ENCODE measurements at regions not wholly inside any gene's neighbourhood (a gene's known extent, or its start where the extent isn't known, plus 50 kb on each side); places are given as distances from the start of the nearest gene placed in this dataset.
"Not testable (repeated sequence)": the region's sequence is repeated elsewhere in the genome, so short reads cannot be mapped to it uniquely, and the experiment has no call there.

- no peak for DNase-seq (ENCODE audit: extremely low read depth, low read depth)
- TF ChIP-seq CTCF (IDR thresholded peaks at IDR 0.05; ENCODE audit: low read depth, low read length) = no peak
Observed at GRCh38 chr1:217981430-217981829, 303.7 kb upstream of the RRP15 start.

DNA sequence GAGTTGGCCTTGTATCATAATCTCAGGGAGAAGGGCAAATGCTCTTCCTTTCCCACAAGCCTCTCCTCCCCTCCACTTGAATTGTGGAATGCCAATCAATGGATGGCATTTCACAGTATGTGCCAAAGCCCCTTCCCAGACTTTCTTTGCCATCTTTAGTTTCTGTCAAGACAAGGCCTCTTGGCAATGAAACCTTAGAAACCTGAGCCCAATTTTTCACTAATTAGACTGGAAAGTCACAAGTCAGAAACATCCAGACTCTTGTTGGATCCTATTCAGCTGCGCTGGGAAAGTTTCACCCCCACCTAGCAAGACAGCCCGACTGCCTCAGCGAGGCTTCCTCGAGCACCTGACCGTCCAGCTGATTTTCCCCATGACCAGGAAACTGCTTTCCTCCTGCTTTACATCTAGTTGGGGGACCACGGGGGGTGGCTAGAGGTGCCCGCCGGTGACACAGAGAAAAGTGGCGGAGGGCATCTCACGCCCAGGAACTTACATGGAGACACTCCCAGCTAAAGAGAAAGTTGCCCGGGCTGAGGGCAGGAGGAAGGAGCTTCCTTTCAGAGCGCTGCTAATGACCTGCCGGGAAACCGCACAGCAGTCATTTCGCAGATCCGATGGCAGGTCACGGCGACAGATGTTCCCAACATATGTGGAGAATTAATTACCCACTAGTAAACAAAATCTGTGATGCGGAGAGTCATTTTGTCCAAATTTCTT lies 302.6 kb upstream of the RRP15 start:
- TF ChIP-seq CTCF (IDR thresholded peaks at IDR 0.05; ENCODE audit: low read depth, low read length) = no peak
- DNase-seq (ENCODE audit: extremely low read depth, low read depth) = no peak

GRCh38 chr1:217983051-217983375 lies 302.1 kb upstream of the RRP15 start:
- DNase-seq (ENCODE audit: extremely low read depth, low read depth) = no peak
- TF ChIP-seq CTCF (IDR thresholded peaks at IDR 0.05; ENCODE audit: low read depth, low read length) = no peak

- TF ChIP-seq CTCF (IDR thresholded peaks at IDR 0.05; ENCODE audit: low read depth, low read length) = no peak
- DNase-seq (ENCODE audit: extremely low read depth, low read depth) = no peak
Observed at GRCh38 chr1:217985641-217986040, 299.5 kb upstream of the RRP15 start.

- DNase-seq (ENCODE audit: extremely low read depth, low read depth) = no peak
- no peak for TF ChIP-seq CTCF (IDR thresholded peaks at IDR 0.05; ENCODE audit: low read depth, low read length)
Observed at GRCh38 chr1:217989510-217989909, 295.6 kb upstream of the RRP15 start.

- TF ChIP-seq CTCF (IDR thresholded peaks at IDR 0.05; ENCODE audit: low read depth, low read length) = no peak
- DNase-seq (ENCODE audit: extremely low read depth, low read depth) = no peak
Observed at GRCh38 chr1:217993439-217993838, 291.7 kb upstream of the RRP15 start.

DNA sequence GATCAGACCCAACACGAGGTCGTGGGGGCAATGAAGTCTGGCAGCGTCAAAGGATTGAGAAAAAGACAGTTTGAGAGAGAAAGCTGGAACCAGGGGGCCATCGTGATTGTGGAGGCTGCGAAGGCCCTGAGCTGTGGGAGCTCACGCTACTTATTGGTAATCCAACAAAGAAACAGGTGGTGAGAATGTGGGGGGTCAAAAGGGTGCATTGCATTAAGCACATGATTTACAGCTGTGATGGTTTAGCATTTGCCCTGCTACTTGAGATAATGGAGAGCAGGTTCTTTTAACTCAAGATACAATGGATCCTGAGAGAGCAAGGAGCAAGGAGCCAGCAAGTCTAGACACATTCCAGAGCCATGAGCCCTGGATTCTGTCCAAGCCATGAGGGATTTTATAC lies 276.8 kb upstream of the RRP15 start:
- DNase-seq (ENCODE audit: extremely low read depth, low read depth) = not testable (repeated sequence)

DNA sequence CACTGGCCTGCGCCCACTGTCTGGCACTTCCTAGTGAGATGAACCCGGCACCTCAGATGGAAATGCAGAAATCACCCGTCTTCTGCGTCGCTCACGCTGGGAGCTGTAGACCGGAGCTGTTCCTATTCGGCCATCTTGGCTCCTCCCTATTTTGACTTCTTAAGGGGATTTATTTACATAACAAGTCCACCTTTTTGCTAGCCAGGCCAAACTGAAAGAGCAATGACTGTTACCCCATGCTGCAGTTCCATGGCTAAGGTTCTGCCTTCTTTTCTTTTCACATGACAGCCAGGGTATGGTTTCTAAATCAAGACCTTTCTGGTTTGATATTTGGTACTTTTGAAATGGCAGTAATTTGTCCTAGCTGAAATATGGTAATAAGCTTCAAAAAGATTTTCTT lies 270.0 kb upstream of the RRP15 start:
- not testable (repeated sequence) for DNase-seq (ENCODE audit: extremely low read depth, low read depth)
